Bronchial epithelial cell (primary cell): ENCODE measurements at regions not wholly inside any gene's neighbourhood (a gene's known extent, or its start where the extent isn't known, plus 50 kb on each side); places are given as distances from the start of the nearest gene placed in this dataset.

Experiments
- DNase-seq: peaks from one replicate; pipeline ENCODE4 v3.0.0-alpha.2; 2010; ENCODE audit warnings: low read depth
- FAIRE-seq: peaks from 2 replicates; lab custom pipeline; 2011; peaks lifted over from hg19 to GRCh38; lab: Jason Lieb, UNC
- H3K27me3 ChIP-seq: 2 replicates; pipeline ENCODE4 v1.5.1; 2011; ENCODE audit warnings: low read length; ENCODE audit not compliant: control insufficient read depth, insufficient read depth
- H3K36me3 ChIP-seq: 2 replicates; pipeline ENCODE4 v1.5.1; 2011; ENCODE audit warnings: low read length; ENCODE audit not compliant: control insufficient read depth, insufficient read depth
- H3K4me3 ChIP-seq: 2 replicates; pipeline ENCODE4 v1.5.1; 2011; ENCODE audit warnings: mild to moderate bottlenecking, low read depth, low read length, control low read depth
- TF ChIP-seq, protein P1 (sequence below): IDR thresholded peaks from 2 replicates; pipeline ENCODE4 v1.5.1; 2011; ENCODE audit warnings: mild to moderate bottlenecking, moderate library complexity, low read length, control low read depth, inconsistent platforms; ENCODE audit not compliant: insufficient read depth, severe bottlenecking

DNA sequence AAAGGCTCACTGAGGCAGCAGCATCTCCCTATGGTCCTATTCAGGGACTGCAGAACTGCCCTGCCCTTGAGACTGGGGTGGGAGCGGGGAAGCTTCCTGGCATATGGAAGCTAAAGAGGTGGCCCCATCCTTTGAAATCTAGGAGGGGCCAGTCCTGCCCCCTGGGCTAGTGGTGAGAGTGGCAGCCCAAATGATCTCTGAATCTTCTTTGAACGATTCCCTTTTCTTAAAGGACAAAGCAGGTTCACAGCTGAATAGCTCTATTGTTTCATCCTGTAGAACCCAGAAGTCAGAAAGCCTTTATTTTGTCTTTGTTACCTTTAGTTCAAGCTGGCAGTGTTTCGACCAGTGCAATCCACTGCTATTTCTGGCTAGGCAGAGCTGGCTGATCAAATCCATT is 741.9 kb downstream of the IRX1 start:
- H3K4me3 ChIP-seq, result no peak overlapping the region
- H3K27me3 ChIP-seq, result no peaks in the 10 kb centered on the region
- DNase-seq (no peak), FAIRE-seq (no peak)
- TF ChIP-seq, protein P1, sequence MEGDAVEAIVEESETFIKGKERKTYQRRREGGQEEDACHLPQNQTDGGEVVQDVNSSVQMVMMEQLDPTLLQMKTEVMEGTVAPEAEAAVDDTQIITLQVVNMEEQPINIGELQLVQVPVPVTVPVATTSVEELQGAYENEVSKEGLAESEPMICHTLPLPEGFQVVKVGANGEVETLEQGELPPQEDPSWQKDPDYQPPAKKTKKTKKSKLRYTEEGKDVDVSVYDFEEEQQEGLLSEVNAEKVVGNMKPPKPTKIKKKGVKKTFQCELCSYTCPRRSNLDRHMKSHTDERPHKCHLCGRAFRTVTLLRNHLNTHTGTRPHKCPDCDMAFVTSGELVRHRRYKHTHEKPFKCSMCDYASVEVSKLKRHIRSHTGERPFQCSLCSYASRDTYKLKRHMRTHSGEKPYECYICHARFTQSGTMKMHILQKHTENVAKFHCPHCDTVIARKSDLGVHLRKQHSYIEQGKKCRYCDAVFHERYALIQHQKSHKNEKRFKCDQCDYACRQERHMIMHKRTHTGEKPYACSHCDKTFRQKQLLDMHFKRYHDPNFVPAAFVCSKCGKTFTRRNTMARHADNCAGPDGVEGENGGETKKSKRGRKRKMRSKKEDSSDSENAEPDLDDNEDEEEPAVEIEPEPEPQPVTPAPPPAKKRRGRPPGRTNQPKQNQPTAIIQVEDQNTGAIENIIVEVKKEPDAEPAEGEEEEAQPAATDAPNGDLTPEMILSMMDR, result no peak
- H3K36me3 ChIP-seq, result no peaks in the 10 kb centered on the region

GRCh38 chr5:4339949-4340348 is 744.3 kb downstream of the IRX1 start:
- no peak for FAIRE-seq
- no peak for DNase-seq
- TF ChIP-seq, protein P1, result no peak
- no peaks in the 10 kb centered on the region for H3K36me3 ChIP-seq
- no peaks in the 10 kb centered on the region for H3K27me3 ChIP-seq
- no peak overlapping the region for H3K4me3 ChIP-seq

- Histone ChIP-seq H3K27me3 (no peaks in the 10 kb centered on the region), H3K36me3 (no peaks in the 10 kb centered on the region), H3K4me3 (no peak overlapping the region)
- TF ChIP-seq, protein P1, result no peak
- FAIRE-seq (no peak), DNase-seq (no peak)
Measured at GRCh38 chr5:4345850-4346249, 750.2 kb downstream of the IRX1 start.

DNA sequence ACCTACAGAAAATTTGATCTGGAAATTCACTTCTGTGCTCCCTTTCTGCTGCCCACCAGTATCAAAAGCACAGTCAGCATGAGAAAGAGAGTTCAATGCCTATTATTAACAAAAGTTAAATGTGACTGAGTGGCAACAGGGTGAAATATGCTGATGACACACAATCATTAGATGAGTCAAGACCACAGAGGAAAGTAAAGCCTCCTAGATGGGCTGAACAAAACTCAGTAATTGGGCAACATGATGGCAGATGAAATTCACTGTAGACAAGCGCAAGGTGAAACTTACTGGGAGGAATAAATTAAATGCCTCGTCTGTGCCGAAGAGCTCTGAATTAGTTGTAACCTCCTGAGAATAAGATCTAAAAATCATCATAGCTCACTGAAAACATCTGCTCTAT is 752.8 kb downstream of the IRX1 start:
- H3K27me3 ChIP-seq, result no peaks in the 10 kb centered on the region
- H3K36me3 ChIP-seq, result no peaks in the 10 kb centered on the region
- no peak overlapping the region for H3K4me3 ChIP-seq
- TF ChIP-seq, protein P1, result no peak
- FAIRE-seq (no peak), DNase-seq (peak; percentile 3)

DNA sequence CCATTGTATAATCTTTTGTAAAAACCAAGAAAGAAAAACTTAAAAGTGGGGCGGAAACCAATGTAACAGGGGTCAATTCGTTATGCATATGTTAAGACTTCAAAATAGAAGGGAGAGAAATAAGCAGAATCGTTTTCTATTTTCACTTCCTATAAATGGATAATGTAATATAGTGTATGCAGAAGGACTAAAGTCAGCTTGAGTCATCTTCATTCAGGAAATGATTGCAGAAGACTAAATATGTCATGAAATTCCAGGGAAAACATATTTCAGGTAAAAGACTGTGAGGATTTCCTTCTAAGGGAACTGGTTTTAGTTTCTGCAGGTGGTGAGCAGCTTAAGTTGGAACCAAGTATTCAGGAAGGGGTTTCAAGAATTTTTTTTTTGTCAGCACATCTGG is 753.3 kb downstream of the IRX1 start:
- Histone ChIP-seq H3K36me3 (no peaks in the 10 kb centered on the region), H3K27me3 (no peaks in the 10 kb centered on the region), H3K4me3 (no peak overlapping the region)
- FAIRE-seq (no peak), DNase-seq (no peak)
- TF ChIP-seq, protein P1, result no peak

GRCh38 chr5:4356201-4356600 is 760.6 kb downstream of the IRX1 start:
- FAIRE-seq (no peak), DNase-seq (no peak)
- TF ChIP-seq, protein P1, result no peak
- Histone ChIP-seq H3K4me3 (no peak overlapping the region), H3K36me3 (no peaks in the 10 kb centered on the region), H3K27me3 (no peaks in the 10 kb centered on the region)
